HepG2 (cell line): ENCODE measurements at regions not wholly inside any gene's neighbourhood (a gene's known extent, or its start where the extent isn't known, plus 50 kb on each side); places are given as distances from the start of the nearest gene placed in this dataset.
"Not testable (repeated sequence)": the region's sequence is repeated elsewhere in the genome, so short reads cannot be mapped to it uniquely, and the experiment has no call there.

ENCODE experiments used
- ATAC-seq: fragments of 200-7000 bp; cut with Tn5 transposase; 3 replicates; pipeline ENCODE4 v1.9.1; 2020; ENCODE audit warnings: mild to moderate bottlenecking, moderate library complexity
- BruUV-seq: library from RNA; stranded (reverse); fragments of 400-500 nt; replicated peaks from 2 replicates; lab custom pipeline; 2021; lab: Mats Ljungman, UMichigan
- CTCF ChIA-PET: fragments of 300-600 bp; formaldehyde crosslinking; extraction: SDS; loops from one replicate; lab custom pipeline; 2021; ENCODE audit warnings: low total read pairs, inconsistent platforms, low intra/inter-chr PET ratio; lab: Yijun Ruan, JAX
- POLR2A ChIA-PET: fragments of 350-600 bp; sonication (Branson Sonifier 250); formaldehyde crosslinking; loops from one replicate; lab custom pipeline; 2020; ENCODE audit warnings: antibody characterized with exemption, inconsistent platforms; lab: Yijun Ruan, JAX
- DNase-seq: peaks from one replicate; pipeline ENCODE4 v3.0.0-alpha.2; 2015; ENCODE audit warnings: low spot score
- FAIRE-seq: peaks from 3 replicates; lab custom pipeline; 2011; peaks lifted over from hg19 to GRCh38; lab: Jason Lieb, UNC
- H2AFZ ChIP-seq: one replicate; pipeline ENCODE4 v1.6.1; 2011; ENCODE audit warnings: low read length, inconsistent platforms
- H3K27ac ChIP-seq: fragments of 300-600 bp; 3 replicates; pipeline ENCODE4 v1.8.0; 2011; ENCODE audit warnings: mixed run types, mild to moderate bottlenecking, mixed read lengths, low read length, inconsistent platforms; ENCODE audit not compliant: insufficient read depth; ENCODE audit errors: extremely low read length
- H3K27me3 ChIP-seq, 2 experiments: fragments of 200-600 bp in 1 of 2; 2 replicates in 1 of 2; 3 replicates in 1 of 2; pipeline versions ENCODE4 v1.6.0 to v1.8.0; 2011; ENCODE audit warnings: low read length in 2 of 2, mild to moderate bottlenecking in 2 of 2, moderate library complexity in 2 of 2, inconsistent platforms in 1 of 2; ENCODE audit not compliant: insufficient read depth in 2 of 2, control insufficient read depth in 1 of 2
- H3K36me3 ChIP-seq, 2 experiments: fragments of 200-600 bp in 1 of 2; replicated peaks in 1 of 2; 2 replicates in 1 of 2; 3 replicates in 1 of 2; pipeline versions ENCODE4 v1.5.1 to v1.8.0; 2011; ENCODE audit warnings: low read length in 2 of 2, inconsistent platforms in 1 of 2; ENCODE audit not compliant: insufficient read depth in 2 of 2, control insufficient read depth in 1 of 2
- H3K4me1 ChIP-seq: 2 replicates; pipeline ENCODE4 v1.5.1; 2012; ENCODE audit warnings: low read length, inconsistent platforms; ENCODE audit not compliant: insufficient read depth
- H3K4me2 ChIP-seq: 2 replicates; pipeline ENCODE4 v1.6.0; 2011; ENCODE audit warnings: low read depth, low read length, inconsistent platforms
- H3K4me3 ChIP-seq, 3 experiments: fragments of 200-600 bp in 1 of 3; sonication (generic), shearing (Covaris generic) in 1 of 3; replicated peaks in 1 of 3; 2 replicates each; pipeline ENCODE4 v1.5.1; 2011 to 2016; ENCODE audit warnings: low read length in 3 of 3, inconsistent platforms in 2 of 3, low read depth in 2 of 3, mild to moderate bottlenecking in 2 of 3, control low read depth in 1 of 3, mixed read lengths in 1 of 3; ENCODE audit not compliant: insufficient read depth in 1 of 3
- H3K79me2 ChIP-seq: one replicate; pipeline ENCODE4 v1.6.1; 2011; ENCODE audit warnings: low read length, inconsistent platforms; ENCODE audit not compliant: insufficient read depth
- H3K9ac ChIP-seq: 2 replicates; pipeline ENCODE4 v1.6.0; 2011; ENCODE audit warnings: mild to moderate bottlenecking, low read depth, low read length, inconsistent platforms; ENCODE audit not compliant: insufficient read depth
- H3K9me3 ChIP-seq: 2 replicates; pipeline ENCODE4 v1.5.1; 2012; ENCODE audit warnings: mild to moderate bottlenecking, low read length
- H4K20me1 ChIP-seq: 2 replicates; pipeline ENCODE4 v1.6.0; 2011; ENCODE audit warnings: inconsistent platforms, mild to moderate bottlenecking, low read length, moderate library complexity; ENCODE audit not compliant: insufficient read depth
- CAMTA2 ChIP-seq: sonication (generic); formaldehyde crosslinking; IDR thresholded peaks from 2 replicates; pipeline ENCODE4 v1.4.0; 2020; ENCODE audit warnings: mild to moderate bottlenecking, missing genetic modification reagents, borderline replicate concordance
- MAFK ChIP-seq, 2 experiments: IDR thresholded peaks in 1 of 2; conservative IDR thresholded peaks in 1 of 2; 2 replicates each; pipeline ENCODE4 v1.6.1; 2011; ENCODE audit warnings: improper control_type of control experiment in 2 of 2, low read length in 2 of 2
- ZNF136 ChIP-seq: sonication (generic); formaldehyde crosslinking; IDR thresholded peaks from 2 replicates; pipeline ENCODE4 v1.8.1; 2022; ENCODE audit warnings: low read depth, mild to moderate bottlenecking, moderate library complexity, missing genetic modification reagents
- ZNF7 ChIP-seq: IDR thresholded peaks from 2 replicates; pipeline ENCODE4 v1.6.1; 2016; ENCODE audit warnings: missing biosample characterization, missing genetic modification reagents
- ZNF747 ChIP-seq: sonication (generic); formaldehyde crosslinking; IDR thresholded peaks from 2 replicates; pipeline ENCODE4 v1.8.1; 2023; ENCODE audit warnings: missing genetic modification reagents, mild to moderate bottlenecking, borderline replicate concordance
- WGBS: methylation state at CpG from one replicate; pipeline ENCODE4 v1.1.6; 2017; ENCODE audit warnings: low lambda C conversion rate; 5-methylcytosine and 5-hydroxymethylcytosine counted together
- in situ Hi-C: cut with HindIII; loops from 2 replicates; pipeline ENCODE4 v1.10.0; 2017; ENCODE audit warnings: low pct_unique_long_range_greater_than_20kb; ENCODE audit not compliant: extremely low pct_ligation_motif_present
- intact Hi-C: fragments of 100-400 bp; cut with micrococcal nuclease; formaldehyde crosslinking; loops from one replicate; pipeline ENCODE4 v1.10.0; 2022; ENCODE audit not compliant: unreplicated experiment
- TF ChIP-seq, protein P1 (sequence below): sonication (generic); formaldehyde crosslinking; IDR thresholded peaks from 2 replicates; pipeline ENCODE4 v1.8.0; 2022; ENCODE audit warnings: mild to moderate bottlenecking, missing genetic modification reagents, moderate library complexity
- TF ChIP-seq, protein P2 (sequence below): sonication (generic); formaldehyde crosslinking; IDR thresholded peaks from 2 replicates; pipeline ENCODE4 v1.5.1; 2020; ENCODE audit warnings: missing genetic modification reagents, mild to moderate bottlenecking, borderline replicate concordance
- TF ChIP-seq, protein P3 (sequence below): sonication (generic); formaldehyde crosslinking; conservative IDR thresholded peaks from 2 replicates; pipeline ENCODE4 v1.8.0; 2022; ENCODE audit warnings: low read depth, missing genetic modification reagents

DNA sequence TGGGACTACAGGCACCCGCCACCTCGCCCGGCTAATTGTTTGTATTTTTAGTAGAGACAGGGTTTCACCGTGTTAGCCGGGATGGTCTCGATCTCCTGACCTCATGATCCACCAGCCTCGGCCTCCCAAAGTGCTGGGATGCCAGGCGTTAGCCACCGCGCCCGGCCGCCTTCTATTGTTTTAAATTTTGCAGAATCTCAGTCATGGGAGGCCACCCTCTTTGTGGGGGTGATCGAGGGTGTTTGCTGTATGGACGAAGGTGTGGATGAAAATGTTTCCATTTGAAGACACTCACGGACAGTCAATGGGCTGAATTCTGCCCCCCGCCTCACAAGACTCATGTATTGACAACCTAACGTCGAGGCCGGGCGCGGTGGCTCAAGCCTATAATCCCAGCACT, 73.0 kb upstream of the SHOX start:
- intact Hi-C loops, in situ Hi-C loops, H3K4me1 ChIP-seq, H3K9me3 ChIP-seq, POLR2A ChIA-PET, H3K27me3 ChIP-seq, H4K20me1 ChIP-seq, BruUV-seq, H3K27ac ChIP-seq, H3K4me3 ChIP-seq, H3K79me2 ChIP-seq, CTCF ChIA-PET, H3K4me2 ChIP-seq, H3K9ac ChIP-seq, ATAC-seq, FAIRE-seq, H2AFZ ChIP-seq, DNase-seq, H3K36me3 ChIP-seq: not testable (repeated sequence)
- 33% methylated on average over 18 of the region's 21 CpGs for WGBS

DNA sequence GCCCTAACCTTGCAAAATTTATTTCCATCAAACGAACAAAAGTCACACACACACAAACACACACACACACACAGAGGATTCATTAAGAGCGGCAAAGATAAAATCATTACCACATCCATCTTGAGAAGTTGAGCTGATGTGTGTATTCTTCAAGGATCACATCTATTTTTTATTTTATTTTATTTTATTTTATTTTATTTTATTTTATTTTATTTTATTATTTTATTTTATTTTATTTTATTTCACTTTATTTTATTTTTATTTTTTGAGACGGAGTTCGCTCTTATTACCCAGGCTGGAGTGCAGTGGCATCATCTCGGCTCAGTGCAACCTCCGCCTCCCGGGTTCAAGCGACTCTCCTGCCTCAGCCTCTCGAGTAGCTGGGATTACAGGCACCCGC, 71.3 kb upstream of the SHOX start:
- H4K20me1 ChIP-seq, H3K4me2 ChIP-seq, CTCF ChIA-PET, BruUV-seq, DNase-seq, H3K79me2 ChIP-seq, ATAC-seq, in situ Hi-C loops, FAIRE-seq, POLR2A ChIA-PET, H3K36me3 ChIP-seq, intact Hi-C loops, H3K9ac ChIP-seq, H2AFZ ChIP-seq, H3K4me3 ChIP-seq, H3K27me3 ChIP-seq, H3K4me1 ChIP-seq, H3K27ac ChIP-seq, H3K9me3 ChIP-seq: not testable (repeated sequence)
- peak in 1 of 2 experiments; percentile 12; a peak in 1 of 4 replicates for TF ChIP-seq MAFK (conservative IDR thresholded peaks at IDR 0.05 in 1 of 2, IDR thresholded peaks at IDR 0.05 in 1 of 2; ENCODE audit: low read length in 2 of 2)
- 53% methylated on average over 10 of the region's 10 CpGs for WGBS

DNA sequence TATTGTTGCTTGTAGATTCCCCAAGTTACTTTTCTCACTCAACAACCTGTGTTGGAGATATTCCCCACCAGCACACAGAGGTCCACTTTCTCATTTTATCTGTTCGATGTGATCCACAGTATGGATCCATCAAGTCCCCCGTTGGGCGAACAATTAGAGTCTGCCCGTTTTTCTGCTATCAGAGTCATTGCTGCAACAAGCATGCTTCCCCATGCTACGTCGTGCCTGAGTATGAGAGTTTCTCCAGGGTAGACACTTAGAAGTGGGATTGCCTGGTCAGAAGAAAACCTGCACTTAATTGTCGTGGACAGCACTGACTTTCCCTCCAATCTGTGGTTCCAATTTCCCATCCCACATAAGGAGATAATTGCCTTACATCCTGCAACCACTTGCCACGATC, 62.7 kb upstream of the SHOX start:
- Histone ChIP-seq H4K20me1 (no peaks in the 10 kb centered on the region), H3K4me3 (no peak overlapping the region), H3K79me2 (no peaks in the 10 kb centered on the region), H3K36me3 (no peaks in the 10 kb centered on the region), H3K27ac (no peak overlapping the region), H3K4me2 (no peak overlapping the region), H3K4me1 (no peaks in the 10 kb centered on the region), H3K9me3 (no peaks in the 10 kb centered on the region), H3K27me3 (no peaks in the 10 kb centered on the region), H3K9ac (no peak overlapping the region), H2AFZ (no peak overlapping the region)
- CTCF ChIA-PET = no interaction called here
- intact Hi-C loops (no loop called here), in situ Hi-C loops (no loop called here)
- POLR2A ChIA-PET = no interaction called here
- DNase-seq (no peak), FAIRE-seq (no peak), ATAC-seq (no peak)
- no TSS peak for BruUV-seq
- 44% methylated on average over 8 of the region's 8 CpGs for WGBS
- no peak for TF ChIP-seq ZNF7 (CRISPR knock-in tag)
- TF ChIP-seq ZNF136 (CRISPR knock-in tag) = no peak
- TF ChIP-seq, protein P1, sequence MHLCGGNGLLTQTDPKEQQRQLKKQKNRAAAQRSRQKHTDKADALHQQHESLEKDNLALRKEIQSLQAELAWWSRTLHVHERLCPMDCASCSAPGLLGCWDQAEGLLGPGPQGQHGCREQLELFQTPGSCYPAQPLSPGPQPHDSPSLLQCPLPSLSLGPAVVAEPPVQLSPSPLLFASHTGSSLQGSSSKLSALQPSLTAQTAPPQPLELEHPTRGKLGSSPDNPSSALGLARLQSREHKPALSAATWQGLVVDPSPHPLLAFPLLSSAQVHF = no peak
- TF ChIP-seq, protein P2, sequence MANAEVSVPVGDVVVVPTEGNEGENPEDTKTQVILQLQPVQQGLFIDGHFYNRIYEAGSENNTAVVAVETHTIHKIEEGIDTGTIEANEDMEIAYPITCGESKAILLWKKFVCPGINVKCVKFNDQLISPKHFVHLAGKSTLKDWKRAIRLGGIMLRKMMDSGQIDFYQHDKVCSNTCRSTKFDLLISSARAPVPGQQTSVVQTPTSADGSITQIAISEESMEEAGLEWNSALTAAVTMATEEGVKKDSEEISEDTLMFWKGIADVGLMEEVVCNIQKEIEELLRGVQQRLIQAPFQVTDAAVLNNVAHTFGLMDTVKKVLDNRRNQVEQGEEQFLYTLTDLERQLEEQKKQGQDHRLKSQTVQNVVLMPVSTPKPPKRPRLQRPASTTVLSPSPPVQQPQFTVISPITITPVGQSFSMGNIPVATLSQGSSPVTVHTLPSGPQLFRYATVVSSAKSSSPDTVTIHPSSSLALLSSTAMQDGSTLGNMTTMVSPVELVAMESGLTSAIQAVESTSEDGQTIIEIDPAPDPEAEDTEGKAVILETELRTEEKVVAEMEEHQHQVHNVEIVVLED = no peak
- no peak for TF ChIP-seq CAMTA2 (CRISPR knock-in tag)
- TF ChIP-seq, protein P3, sequence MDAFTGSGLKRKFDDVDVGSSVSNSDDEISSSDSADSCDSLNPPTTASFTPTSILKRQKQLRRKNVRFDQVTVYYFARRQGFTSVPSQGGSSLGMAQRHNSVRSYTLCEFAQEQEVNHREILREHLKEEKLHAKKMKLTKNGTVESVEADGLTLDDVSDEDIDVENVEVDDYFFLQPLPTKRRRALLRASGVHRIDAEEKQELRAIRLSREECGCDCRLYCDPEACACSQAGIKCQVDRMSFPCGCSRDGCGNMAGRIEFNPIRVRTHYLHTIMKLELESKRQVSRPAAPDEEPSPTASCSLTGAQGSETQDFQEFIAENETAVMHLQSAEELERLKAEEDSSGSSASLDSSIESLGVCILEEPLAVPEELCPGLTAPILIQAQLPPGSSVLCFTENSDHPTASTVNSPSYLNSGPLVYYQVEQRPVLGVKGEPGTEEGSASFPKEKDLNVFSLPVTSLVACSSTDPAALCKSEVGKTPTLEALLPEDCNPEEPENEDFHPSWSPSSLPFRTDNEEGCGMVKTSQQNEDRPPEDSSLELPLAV (CRISPR knock-in tag) = no peak
- no peak for TF ChIP-seq ZNF747 (CRISPR knock-in tag)
